ENCODE measurements at regions not wholly inside any gene's neighbourhood (a gene's known extent, or its start where the extent isn't known, plus 50 kb on each side); places are given as distances from the start of the nearest gene placed in this dataset.
"Not testable (repeated sequence)": the region's sequence is repeated elsewhere in the genome, so short reads cannot be mapped to it uniquely, and the experiment has no call there.

DNA sequence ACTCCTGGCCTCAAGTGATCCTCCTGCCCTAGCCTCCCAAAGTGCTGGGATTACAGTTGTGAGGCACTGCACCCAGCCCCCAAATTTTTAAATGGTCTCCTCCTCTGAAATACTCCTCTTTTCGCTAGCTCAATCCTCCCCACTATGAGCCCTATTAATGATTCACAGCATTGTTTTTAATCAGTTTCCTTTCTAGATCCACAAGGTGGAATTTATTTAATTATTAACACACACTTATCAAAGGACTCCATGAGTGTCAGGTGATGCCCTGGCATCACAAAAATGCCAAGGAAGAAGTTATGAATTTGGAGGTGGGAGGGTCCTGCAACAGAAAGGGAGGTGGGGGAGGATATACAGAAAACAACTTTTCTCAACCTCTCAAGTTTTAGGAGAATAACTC, 806.5 kb downstream of the PRELID2 start:
- no peaks in the 10 kb centered on the region for H3K4me1 ChIP-seq (ENCODE audit: control insufficient read depth, insufficient read depth, low read length)
- no peak overlapping the region for H3K4me3 ChIP-seq (ENCODE audit: low read length)
- no peaks in the 10 kb centered on the region for H3K27me3 ChIP-seq (replicated peaks; ENCODE audit: control insufficient read depth, insufficient read depth, low read length)
- H3K9me3 ChIP-seq (ENCODE audit: control insufficient read depth, low read length): no peaks in the 10 kb centered on the region
- no peaks in the 10 kb centered on the region for H3K36me3 ChIP-seq (ENCODE audit: control insufficient read depth, insufficient read depth, low read length, severe bottlenecking)
- no peak for DNase-seq (ENCODE audit: low read depth)
- no peak overlapping the region for H3K9ac ChIP-seq (ENCODE audit: low read length)

DNA sequence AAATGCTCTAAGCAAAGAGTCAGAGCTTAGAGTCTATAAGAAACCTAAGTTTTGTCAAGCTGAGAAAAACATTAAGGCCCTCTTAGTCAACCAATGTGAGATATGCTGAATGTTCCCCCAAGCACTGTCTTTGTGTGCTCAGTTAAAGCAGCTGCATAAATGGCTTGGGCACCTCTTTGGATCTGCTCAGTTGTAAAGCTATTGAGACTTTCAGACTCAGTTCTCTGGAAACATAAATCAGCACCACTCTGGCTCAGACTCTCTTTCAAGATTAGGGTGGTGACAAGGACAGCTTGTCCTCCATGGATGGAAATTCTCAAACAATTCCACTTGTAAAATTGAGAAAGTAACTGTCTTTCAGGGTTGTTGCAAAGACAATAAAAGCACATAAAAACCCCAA, 807.9 kb downstream of the PRELID2 start:
- Histone ChIP-seq H3K9me3 (ENCODE audit: control insufficient read depth, low read length) (no peaks in the 10 kb centered on the region), H3K36me3 (ENCODE audit: control insufficient read depth, insufficient read depth, low read length, severe bottlenecking) (no peaks in the 10 kb centered on the region), H3K27me3 (replicated peaks; ENCODE audit: control insufficient read depth, insufficient read depth, low read length) (no peaks in the 10 kb centered on the region), H3K4me1 (ENCODE audit: control insufficient read depth, insufficient read depth, low read length) (no peaks in the 10 kb centered on the region), H3K4me3 (ENCODE audit: low read length) (no peak overlapping the region), H3K9ac (ENCODE audit: low read length) (no peak overlapping the region)
- DNase-seq (ENCODE audit: low read depth): no peak

DNA sequence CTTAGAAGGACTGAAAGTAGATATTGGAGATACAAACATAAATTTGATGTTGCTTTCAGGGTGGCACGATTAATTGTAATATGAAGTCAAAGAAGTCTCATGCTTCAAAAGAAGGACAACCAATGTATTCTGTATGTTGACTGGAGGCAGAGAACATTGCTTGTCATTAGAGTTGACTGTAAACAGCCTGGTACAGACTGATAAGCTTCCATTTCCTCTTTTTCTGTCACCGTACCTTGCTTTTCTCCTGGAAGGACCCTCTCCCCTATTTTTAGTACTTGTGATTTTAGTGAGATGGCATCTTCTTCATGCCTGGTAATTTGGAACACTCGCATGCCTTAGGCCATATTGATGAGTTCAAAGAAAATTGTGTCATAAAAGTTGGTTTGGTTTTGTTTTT, 809.4 kb downstream of the PRELID2 start:
- no peak overlapping the region for H3K9ac ChIP-seq (ENCODE audit: low read length)
- H3K9me3 ChIP-seq (ENCODE audit: control insufficient read depth, low read length): no peaks in the 10 kb centered on the region
- no peaks in the 10 kb centered on the region for H3K27me3 ChIP-seq (replicated peaks; ENCODE audit: control insufficient read depth, insufficient read depth, low read length)
- no peak overlapping the region for H3K4me3 ChIP-seq (ENCODE audit: low read length)
- DNase-seq (ENCODE audit: low read depth): no peak
- no peaks in the 10 kb centered on the region for H3K4me1 ChIP-seq (ENCODE audit: control insufficient read depth, insufficient read depth, low read length)
- H3K36me3 ChIP-seq (ENCODE audit: control insufficient read depth, insufficient read depth, low read length, severe bottlenecking): no peaks in the 10 kb centered on the region

DNA sequence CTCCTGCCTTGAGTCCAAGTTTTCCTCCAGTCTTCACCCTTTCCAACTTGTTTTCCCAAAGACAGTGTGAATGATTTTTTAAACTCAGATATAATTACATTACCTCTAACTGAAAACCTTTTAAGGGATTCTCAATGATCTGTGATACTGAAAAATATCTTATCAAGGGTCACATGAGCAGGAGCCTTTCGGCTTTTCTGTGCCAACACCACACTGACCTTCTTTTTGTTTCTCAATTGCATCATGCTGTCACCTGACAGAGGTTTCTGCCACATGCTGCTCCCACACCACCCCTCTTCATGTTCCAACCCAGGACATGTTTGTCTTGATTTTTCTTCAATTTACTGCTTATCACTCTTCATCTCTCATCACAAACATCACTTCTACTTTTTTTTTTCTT, 820.0 kb downstream of the PRELID2 start:
- H3K27me3 ChIP-seq (replicated peaks; ENCODE audit: control insufficient read depth, insufficient read depth, low read length): no peaks in the 10 kb centered on the region
- no peak overlapping the region for H3K9ac ChIP-seq (ENCODE audit: low read length)
- DNase-seq (ENCODE audit: low read depth): no peak
- H3K4me3 ChIP-seq (ENCODE audit: low read length): no peak overlapping the region
- no peaks in the 10 kb centered on the region for H3K4me1 ChIP-seq (ENCODE audit: control insufficient read depth, insufficient read depth, low read length)
- no peaks in the 10 kb centered on the region for H3K9me3 ChIP-seq (ENCODE audit: control insufficient read depth, low read length)
- no peaks in the 10 kb centered on the region for H3K36me3 ChIP-seq (ENCODE audit: control insufficient read depth, insufficient read depth, low read length, severe bottlenecking)

DNA sequence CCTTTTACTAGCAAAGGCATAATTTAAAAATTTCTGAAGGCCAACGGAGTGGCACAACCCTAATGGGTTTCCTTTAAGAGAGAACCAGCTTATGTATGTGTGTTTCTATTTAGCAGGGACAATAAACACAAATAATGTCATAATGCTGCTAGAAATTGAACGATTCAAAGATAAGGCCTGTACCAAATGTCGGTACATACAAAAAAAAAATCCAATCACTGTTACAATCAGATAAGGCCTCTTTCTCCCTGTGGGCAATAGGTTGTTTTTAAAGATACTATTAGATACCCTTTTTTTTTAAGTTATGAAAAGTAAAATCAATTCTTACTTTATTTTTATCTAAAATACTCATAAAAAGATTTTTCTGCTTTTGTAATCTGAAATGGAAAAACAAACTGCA, 821.0 kb downstream of the PRELID2 start:
- Histone ChIP-seq H3K4me1 (ENCODE audit: control insufficient read depth, insufficient read depth, low read length) (no peaks in the 10 kb centered on the region), H3K9ac (ENCODE audit: low read length) (no peak overlapping the region), H3K4me3 (ENCODE audit: low read length) (no peak overlapping the region), H3K9me3 (ENCODE audit: control insufficient read depth, low read length) (no peaks in the 10 kb centered on the region), H3K27me3 (replicated peaks; ENCODE audit: control insufficient read depth, insufficient read depth, low read length) (no peaks in the 10 kb centered on the region), H3K36me3 (ENCODE audit: control insufficient read depth, insufficient read depth, low read length, severe bottlenecking) (no peaks in the 10 kb centered on the region)
- DNase-seq (ENCODE audit: low read depth): no peak

DNA sequence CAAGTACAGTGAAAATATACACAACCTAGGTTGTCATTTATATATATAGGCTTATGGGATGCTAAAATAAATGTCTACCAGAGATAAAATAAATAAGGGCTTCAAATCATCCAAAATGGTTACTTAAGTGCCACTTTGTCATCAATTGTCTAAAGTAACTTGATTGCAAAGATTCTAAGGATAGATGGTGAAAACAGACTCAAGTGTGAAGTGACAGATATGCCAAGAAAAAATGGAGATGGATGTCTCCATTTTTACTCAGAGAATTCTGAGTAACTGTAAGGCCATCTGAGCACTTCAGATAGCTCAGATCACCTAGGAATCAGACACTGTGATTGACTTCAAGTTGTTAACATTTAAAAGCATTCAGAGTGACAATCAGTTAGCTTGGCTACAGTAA, 824.3 kb downstream of the PRELID2 start:
- H3K36me3 ChIP-seq (ENCODE audit: control insufficient read depth, insufficient read depth, low read length, severe bottlenecking): no peaks in the 10 kb centered on the region
- no peak overlapping the region for H3K9ac ChIP-seq (ENCODE audit: low read length)
- no peak for DNase-seq (ENCODE audit: low read depth)
- no peak overlapping the region for H3K4me3 ChIP-seq (ENCODE audit: low read length)
- H3K4me1 ChIP-seq (ENCODE audit: control insufficient read depth, insufficient read depth, low read length): no peaks in the 10 kb centered on the region
- no peaks in the 10 kb centered on the region for H3K27me3 ChIP-seq (replicated peaks; ENCODE audit: control insufficient read depth, insufficient read depth, low read length)
- no peaks in the 10 kb centered on the region for H3K9me3 ChIP-seq (ENCODE audit: control insufficient read depth, low read length)

DNA sequence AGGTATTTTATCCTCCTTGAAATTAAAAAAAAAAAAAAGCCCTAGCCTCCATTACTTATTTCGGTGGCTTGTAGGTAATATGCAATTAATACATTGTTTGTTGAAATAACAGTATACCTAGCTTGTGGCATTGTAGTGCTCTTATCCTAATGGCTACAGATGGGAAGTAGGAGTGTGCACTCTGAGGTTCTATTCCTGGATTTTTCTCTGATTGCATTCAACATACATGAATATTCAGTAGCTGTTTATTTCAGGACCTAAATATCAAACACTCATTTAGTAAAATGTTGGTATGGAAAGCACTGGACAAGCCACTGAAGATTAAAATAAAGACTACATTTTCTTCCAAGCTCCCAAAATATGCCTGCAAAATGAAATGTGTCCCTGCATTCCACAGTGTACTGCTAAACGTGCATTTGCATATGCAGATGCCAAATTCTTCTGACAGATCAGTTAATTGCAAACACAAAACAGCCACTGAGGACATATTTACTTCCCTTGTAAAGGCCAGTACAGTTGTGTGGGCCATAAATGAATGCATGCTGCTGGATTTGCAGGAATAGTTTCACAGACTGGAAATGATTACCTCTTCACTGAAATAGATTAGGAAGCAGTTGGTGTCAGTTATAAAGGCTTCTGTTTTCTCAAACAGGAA, 826.1 kb downstream of the PRELID2 start:
- H3K4me3 ChIP-seq (ENCODE audit: low read length): no peak overlapping the region
- no peaks in the 10 kb centered on the region for H3K27me3 ChIP-seq (replicated peaks; ENCODE audit: control insufficient read depth, insufficient read depth, low read length)
- DNase-seq (ENCODE audit: low read depth): no peak
- H3K9ac ChIP-seq (ENCODE audit: low read length): no peak overlapping the region
- H3K36me3 ChIP-seq (ENCODE audit: control insufficient read depth, insufficient read depth, low read length, severe bottlenecking): no peaks in the 10 kb centered on the region
- H3K4me1 ChIP-seq (ENCODE audit: control insufficient read depth, insufficient read depth, low read length): no peaks in the 10 kb centered on the region
- H3K9me3 ChIP-seq (ENCODE audit: control insufficient read depth, low read length): no peaks in the 10 kb centered on the region

DNA sequence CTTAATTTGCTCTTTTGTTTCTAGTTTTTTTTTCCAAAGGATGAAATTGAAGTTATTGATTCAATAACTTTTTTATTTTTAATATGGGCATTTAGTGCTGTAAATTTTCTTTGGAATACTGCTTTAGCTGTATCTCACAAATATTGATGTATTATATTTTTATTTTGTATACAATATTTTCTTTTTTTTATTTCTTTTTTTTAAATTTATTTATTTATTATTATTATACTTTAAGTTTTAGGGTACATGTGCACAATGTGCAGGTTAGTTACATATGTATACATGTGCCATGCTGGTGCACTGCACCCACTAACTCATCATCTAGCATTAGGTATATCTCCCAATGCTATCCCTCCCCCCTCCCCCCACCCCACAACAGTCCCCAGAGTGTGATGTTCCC, 823.7 kb downstream of the KCTD16 start:
- not testable (repeated sequence) for H3K9me3 ChIP-seq (ENCODE audit: control insufficient read depth, low read length); H3K27me3 ChIP-seq (replicated peaks; ENCODE audit: control insufficient read depth, insufficient read depth, low read length); H3K9ac ChIP-seq (ENCODE audit: low read length); H3K36me3 ChIP-seq (ENCODE audit: control insufficient read depth, insufficient read depth, low read length, severe bottlenecking); H3K4me1 ChIP-seq (ENCODE audit: control insufficient read depth, insufficient read depth, low read length); H3K4me3 ChIP-seq (ENCODE audit: low read length); DNase-seq (ENCODE audit: low read depth)

DNA sequence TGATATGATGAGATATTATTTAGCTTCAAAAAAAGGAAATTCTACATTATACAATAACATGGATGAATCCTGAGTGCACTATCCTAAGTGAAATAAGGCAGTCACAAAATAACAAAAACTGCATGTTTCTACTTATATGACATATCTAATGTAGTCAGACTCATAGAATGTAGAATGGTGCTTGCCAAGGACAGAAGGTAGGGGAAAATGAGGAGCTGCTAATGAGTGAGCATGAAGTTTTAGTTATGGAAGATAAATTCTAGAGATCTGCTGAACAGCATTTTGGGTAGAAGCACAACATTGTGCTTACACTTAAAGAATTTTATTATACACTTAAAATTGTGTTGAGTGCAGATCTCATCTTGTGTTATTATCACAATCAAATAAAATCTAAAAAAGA, 812.4 kb downstream of the KCTD16 start:
- DNase-seq (ENCODE audit: low read depth): no peak
- no peaks in the 10 kb centered on the region for H3K4me1 ChIP-seq (ENCODE audit: control insufficient read depth, insufficient read depth, low read length)
- no peak overlapping the region for H3K9ac ChIP-seq (ENCODE audit: low read length)
- H3K36me3 ChIP-seq (ENCODE audit: control insufficient read depth, insufficient read depth, low read length, severe bottlenecking): no peaks in the 10 kb centered on the region
- H3K9me3 ChIP-seq (ENCODE audit: control insufficient read depth, low read length): no peaks in the 10 kb centered on the region
- H3K4me3 ChIP-seq (ENCODE audit: low read length): no peak overlapping the region
- H3K27me3 ChIP-seq (replicated peaks; ENCODE audit: control insufficient read depth, insufficient read depth, low read length): no peaks in the 10 kb centered on the region

DNA sequence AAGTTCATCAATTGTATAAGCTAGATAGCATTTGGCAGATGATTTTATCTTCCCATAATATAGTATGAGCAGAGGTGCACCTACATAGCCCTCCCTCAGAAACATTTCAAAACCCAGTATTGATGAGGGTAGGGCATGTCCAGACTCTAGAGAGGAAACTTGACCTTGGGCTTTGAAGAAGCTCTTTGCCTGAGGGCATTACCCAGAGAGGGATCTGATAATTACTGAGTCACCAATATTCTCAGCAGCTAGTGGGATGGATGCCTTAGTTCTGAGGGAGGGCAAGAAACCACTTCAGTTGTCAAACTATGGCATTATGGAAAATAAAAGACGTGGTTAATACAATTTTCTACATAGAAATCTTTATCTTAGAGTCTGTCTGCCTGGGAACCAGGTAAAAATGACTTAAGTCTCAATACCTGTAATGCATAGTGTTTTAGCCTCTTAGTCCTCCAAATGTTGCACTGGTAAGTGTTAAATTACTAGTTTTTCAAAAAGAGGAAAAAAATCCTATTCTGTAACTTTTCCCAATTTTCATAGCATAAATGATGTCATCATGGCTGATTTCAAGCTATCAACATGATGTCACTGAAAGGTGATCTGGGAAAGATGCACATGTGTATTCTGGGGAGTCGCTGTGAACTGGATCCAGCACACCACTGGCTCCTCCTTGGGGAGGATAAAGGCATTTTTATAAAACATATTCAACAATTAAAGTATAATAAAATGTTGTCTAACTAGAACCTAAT, 809.0 kb downstream of the KCTD16 start:
- Histone ChIP-seq H3K36me3 (ENCODE audit: control insufficient read depth, insufficient read depth, low read length, severe bottlenecking) (no peaks in the 10 kb centered on the region), H3K9me3 (ENCODE audit: control insufficient read depth, low read length) (peaks cover under 1% of the 10 kb centered on the region), H3K9ac (ENCODE audit: low read length) (no peak overlapping the region), H3K27me3 (replicated peaks; ENCODE audit: control insufficient read depth, insufficient read depth, low read length) (no peaks in the 10 kb centered on the region), H3K4me1 (ENCODE audit: control insufficient read depth, insufficient read depth, low read length) (no peaks in the 10 kb centered on the region), H3K4me3 (ENCODE audit: low read length) (no peak overlapping the region)
- no peak for DNase-seq (ENCODE audit: low read depth)

DNA sequence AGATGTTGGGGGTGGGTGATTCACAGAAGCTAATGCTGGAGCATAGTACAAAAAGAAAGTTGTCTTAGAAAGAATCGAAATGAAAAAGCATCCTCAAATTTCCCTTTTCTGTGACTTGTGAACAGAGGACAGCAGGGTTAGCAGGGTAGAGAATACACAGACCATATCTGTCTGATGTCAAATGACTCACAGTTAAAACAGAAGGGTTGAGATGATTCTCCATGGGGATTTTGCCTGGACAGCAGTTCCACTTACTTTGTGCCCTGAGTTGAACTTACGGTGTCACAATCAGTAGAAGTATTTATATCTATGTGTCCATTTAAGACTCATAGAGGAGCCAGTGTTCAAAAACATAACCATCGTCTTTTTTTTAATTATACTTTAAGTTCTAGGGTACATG, 801.6 kb downstream of the KCTD16 start:
- no peaks in the 10 kb centered on the region for H3K36me3 ChIP-seq (ENCODE audit: control insufficient read depth, insufficient read depth, low read length, severe bottlenecking)
- H3K4me3 ChIP-seq (ENCODE audit: low read length): peak overlapping the region; percentile 21
- H3K9ac ChIP-seq (ENCODE audit: low read length): no peak overlapping the region
- no peaks in the 10 kb centered on the region for H3K27me3 ChIP-seq (replicated peaks; ENCODE audit: control insufficient read depth, insufficient read depth, low read length)
- peaks cover 4% of the 10 kb centered on the region for H3K9me3 ChIP-seq (ENCODE audit: control insufficient read depth, low read length)
- H3K4me1 ChIP-seq (ENCODE audit: control insufficient read depth, insufficient read depth, low read length): peaks cover 11% of the 10 kb centered on the region
- DNase-seq (ENCODE audit: low read depth): peak; percentile 22
